B cell (primary cell): ENCODE measurements at regions not wholly inside any gene's neighbourhood (a gene's known extent, or its start where the extent isn't known, plus 50 kb on each side); places are given as distances from the start of the nearest gene placed in this dataset.

Source experiments
- ATAC-seq: fragments of 200-7000 bp; cut with Tn5 transposase; one replicate; pipeline ENCODE4 v1.10.0; 2021; ENCODE audit warnings: low read depth, mild to moderate bottlenecking, moderate number of reproducible peaks, moderate library complexity
- CTCF ChIA-PET: fragments of 350-600 bp; sonication (Branson Sonifier 250); formaldehyde crosslinking; loops from one replicate; lab custom pipeline; 2021; ENCODE audit warnings: antibody characterized with exemption, inconsistent platforms; lab: Charles Lee
- POLR2A ChIA-PET: fragments of 350-600 bp; sonication (Branson Sonifier 250); formaldehyde crosslinking; loops from one replicate; lab custom pipeline; 2021; ENCODE audit warnings: antibody characterized with exemption; lab: Charles Lee
- DNase-seq: peaks from one replicate; pipeline ENCODE4 v3.0.0; 2013
- H2AFZ ChIP-seq: 2 replicates; pipeline ENCODE4 v1.6.1; 2012; ENCODE audit warnings: mild to moderate bottlenecking, low read depth, low read length; ENCODE audit not compliant: insufficient read depth, poor library complexity, severe bottlenecking
- H3K27ac ChIP-seq, 2 donors: 1 replicate in 1 of 2; 2 replicates in 1 of 2; pipeline ENCODE4 v1.5.1; 2012 to 2013; ENCODE audit warnings: low read length in 2 of 2, mild to moderate bottlenecking in 2 of 2, moderate library complexity in 1 of 2
- H3K27me3 ChIP-seq, 4 experiments: fragments of 200-600 bp in 1 of 4; sonication (generic) in 1 of 4; replicated peaks in 1 of 4; 1 replicate in 2 of 4; 2 replicates in 2 of 4; pipeline versions ENCODE4 v1.6.1 to v1.7.0; 2013 to 2016; ENCODE audit warnings: low read length in 3 of 4, mild to moderate bottlenecking in 2 of 4, mixed read lengths in 1 of 4, moderate library complexity in 1 of 4; ENCODE audit not compliant: insufficient read depth in 4 of 4, control insufficient read depth in 3 of 4; ENCODE audit errors: control extremely low read depth in 1 of 4
- H3K36me3 ChIP-seq, 2 experiments: replicated peaks in 1 of 2; 1 replicate in 1 of 2; 2 replicates in 1 of 2; pipeline versions ENCODE4 v1.6.1 to v1.7.1; 2013; ENCODE audit warnings: low read length in 1 of 2; ENCODE audit not compliant: insufficient read depth in 2 of 2, control insufficient read depth in 1 of 2; ENCODE audit errors: control extremely low read depth in 1 of 2, extremely low read depth in 1 of 2
- H3K4me1 ChIP-seq, 2 donors: fragments of 200-600 bp in 1 of 2; sonication (generic) in 1 of 2; 1 replicate in 1 of 2; 2 replicates in 1 of 2; pipeline versions ENCODE4 v1.5.1 to v1.6.1; 2013 to 2017; ENCODE audit warnings: low read length in 2 of 2; ENCODE audit not compliant: control insufficient read depth in 2 of 2, insufficient read depth in 2 of 2
- H3K4me2 ChIP-seq: replicated peaks from 2 replicates; pipeline ENCODE3; 2012; ENCODE audit warnings: mild to moderate bottlenecking, low read depth, low read length; ENCODE audit not compliant: poor library complexity, severe bottlenecking
- H3K4me3 ChIP-seq, 5 experiments: fragments of 200-600 bp in 1 of 5; sonication (generic) in 1 of 5; 1 replicate in 3 of 5; 2 replicates in 2 of 5; pipeline versions ENCODE4 v1.5.1 to v1.7.0; 2011 to 2016; ENCODE audit warnings: low read length in 4 of 5, mild to moderate bottlenecking in 4 of 5, low read depth in 2 of 5, control low read depth in 1 of 5, moderate library complexity in 1 of 5; ENCODE audit not compliant: insufficient read depth in 1 of 5; ENCODE audit errors: control extremely low read depth in 1 of 5, extremely low read depth in 1 of 5
- H3K79me2 ChIP-seq: fragments of 200-600 bp; sonication (generic); one replicate; pipeline ENCODE4 v1.6.0; 2016; ENCODE audit warnings: low read length; ENCODE audit not compliant: control insufficient read depth, insufficient read depth
- H3K9ac ChIP-seq: fragments of 200-600 bp; sonication (generic); 2 replicates; pipeline ENCODE4 v1.6.1; 2017; ENCODE audit warnings: mild to moderate bottlenecking, low read length, moderate library complexity
- H3K9me3 ChIP-seq, 3 donors: one replicate each; pipeline versions ENCODE4 v1.6.1 to v1.7.1; 2013; ENCODE audit warnings: low read length in 2 of 3; ENCODE audit not compliant: control insufficient read depth in 2 of 3, insufficient read depth in 1 of 3; ENCODE audit errors: control extremely low read depth in 1 of 3
- H4K20me1 ChIP-seq: 2 replicates; pipeline ENCODE4 v1.6.0; 2012; ENCODE audit warnings: mild to moderate bottlenecking, low read length; ENCODE audit not compliant: insufficient read depth, control insufficient read depth, poor library complexity, severe bottlenecking
- H3K27ac Mint-ChIP-seq: one replicate; pipeline ENCODE4 v1.8.0; 2021; ENCODE audit warnings: mixed read lengths
- H3K27me3 Mint-ChIP-seq: one replicate; pipeline ENCODE4 v1.8.0; 2021; ENCODE audit warnings: mixed read lengths
- H3K4me1 Mint-ChIP-seq: one replicate; pipeline ENCODE4 v1.8.0; 2021; ENCODE audit warnings: mixed read lengths
- H3K4me3 Mint-ChIP-seq: one replicate; pipeline ENCODE4 v1.8.0; 2021; ENCODE audit warnings: mixed read lengths
- H3K9me3 Mint-ChIP-seq: one replicate; pipeline ENCODE4 v1.8.0; 2022; ENCODE audit warnings: mixed read lengths; ENCODE audit not compliant: insufficient read depth
- CTCF ChIP-seq: fragments of 200-600 bp; IDR thresholded peaks from one replicate; pipeline ENCODE4 v1.8.0; 2022; ENCODE audit warnings: antibody characterized with exemption, mild to moderate bottlenecking
- EZH2 ChIP-seq: IDR thresholded peaks from 2 replicates; pipeline ENCODE4 v1.6.1; 2012; ENCODE audit warnings: borderline replicate concordance, low read depth, mild to moderate bottlenecking, moderate library complexity, low read length; ENCODE audit not compliant: insufficient read depth, poor library complexity, severe bottlenecking
- WGBS: methylation state at CpG from one replicate; pipeline ENCODE4 v1.1.5; 2013; ENCODE audit warnings: missing lambda C conversion rate; ENCODE audit not compliant: insufficient coverage; 5-methylcytosine and 5-hydroxymethylcytosine counted together
- intact Hi-C: fragments of 100-400 bp; cut with micrococcal nuclease; formaldehyde crosslinking; loops from one replicate; pipeline ENCODE4 v1.10.0; 2022

DNA sequence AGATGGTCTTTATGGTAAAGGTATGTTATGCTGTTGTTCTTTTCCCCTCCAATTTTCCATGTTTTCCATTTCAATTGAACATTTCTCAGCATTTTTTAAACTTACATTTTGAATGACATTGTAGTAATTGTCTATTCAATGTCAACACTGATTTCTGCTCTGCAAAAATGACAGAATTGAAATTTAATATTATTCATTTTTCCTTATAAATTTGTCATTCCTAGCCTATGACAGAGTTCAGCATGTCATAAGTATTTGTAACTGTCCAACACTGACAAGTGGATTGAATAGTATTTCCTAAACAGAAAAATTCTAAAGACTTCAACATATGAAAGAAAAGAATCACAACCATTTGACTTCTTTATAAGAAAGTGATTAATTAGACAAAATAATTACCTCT is 1478.3 kb upstream of the CDH6 start:
- Histone ChIP-seq H3K79me2 (no peaks in the 10 kb centered on the region), H3K27me3 (no peaks in the 10 kb centered on the region), H2AFZ (no peak overlapping the region), H3K4me2 (no peak overlapping the region), H3K4me3 (no peak overlapping the region), H3K4me1 (no peaks in the 10 kb centered on the region), H4K20me1 (no peaks in the 10 kb centered on the region), H3K9ac (no peak overlapping the region), H3K9me3 (no peaks in the 10 kb centered on the region), H3K27ac (no peak overlapping the region), H3K36me3 (no peaks in the 10 kb centered on the region)
- H3K9me3 Mint-ChIP-seq, result peaks cover 5% of the 10 kb centered on the region
- TF ChIP-seq CTCF (no peak), EZH2 (no peak)
- H3K4me1 Mint-ChIP-seq, result no peaks in the 10 kb centered on the region
- DNase-seq (no peak), ATAC-seq (no peak)
- POLR2A ChIA-PET, result no interaction called here
- CTCF ChIA-PET, result no interaction called here
- intact Hi-C loops, result no loop called here
- H3K4me3 Mint-ChIP-seq, result no peak overlapping the region
- H3K27me3 Mint-ChIP-seq, result no peaks in the 10 kb centered on the region
- H3K27ac Mint-ChIP-seq, result no peak overlapping the region

DNA sequence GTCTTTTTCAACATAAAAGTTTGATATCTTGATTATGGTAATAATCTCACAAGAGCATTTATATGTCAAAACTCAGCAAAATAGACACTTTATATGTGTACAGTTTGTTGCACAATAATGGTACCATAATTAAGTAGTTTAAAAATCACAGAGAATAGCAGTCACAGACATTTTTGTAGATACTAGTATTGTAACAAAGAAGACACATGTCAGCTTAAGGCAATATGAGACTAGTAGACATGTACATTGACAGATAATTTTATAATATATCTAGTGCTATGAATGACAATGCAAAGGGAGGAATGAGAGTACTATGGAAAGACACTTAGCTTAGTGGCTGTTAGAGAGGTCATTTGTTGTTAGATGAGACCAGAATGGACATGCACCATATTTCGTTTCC is 1490.6 kb upstream of the CDH6 start:
- intact Hi-C loops, result no loop called here

More for the DNA sequence above, 1490.6 kb upstream of the CDH6 start:
- H3K27ac Mint-ChIP-seq, result no peak overlapping the region
- Histone ChIP-seq H3K27me3 (no peaks in the 10 kb centered on the region), H3K9me3 (no peaks in the 10 kb centered on the region), H2AFZ (no peak overlapping the region), H3K36me3 (no peaks in the 10 kb centered on the region), H3K9ac (no peak overlapping the region), H3K4me3 (no peak overlapping the region), H3K4me1 (no peaks in the 10 kb centered on the region), H3K79me2 (no peaks in the 10 kb centered on the region), H3K27ac (no peak overlapping the region), H3K4me2 (no peak overlapping the region), H4K20me1 (no peaks in the 10 kb centered on the region)
- H3K9me3 Mint-ChIP-seq, result peaks cover 3% of the 10 kb centered on the region
- no CpG with 5 or more reads among the region's 1 CpG for WGBS
- no peaks in the 10 kb centered on the region for H3K27me3 Mint-ChIP-seq
- DNase-seq (no peak), ATAC-seq (no peak)
- ChIA-PET POLR2A (no interaction called here), CTCF (no interaction called here)
- no peak overlapping the region for H3K4me3 Mint-ChIP-seq
- no peaks in the 10 kb centered on the region for H3K4me1 Mint-ChIP-seq
- TF ChIP-seq CTCF (no peak), EZH2 (no peak)
